Osteoblast (primary cell): ENCODE measurements at regions not wholly inside any gene's neighbourhood (a gene's known extent, or its start where the extent isn't known, plus 50 kb on each side); places are given as distances from the start of the nearest gene placed in this dataset.

Source experiments
- DNase-seq: peaks from one replicate; pipeline ENCODE4 v3.0.0; 2011; ENCODE audit warnings: low spot score, mixed read lengths; ENCODE audit not compliant: insufficient read length; ENCODE audit errors: missing footprints
- H2AFZ ChIP-seq: 2 replicates; pipeline ENCODE4 v1.6.0; 2011; ENCODE audit warnings: mild to moderate bottlenecking, low read length
- H3K27ac ChIP-seq: 2 replicates; pipeline ENCODE4 v1.5.1; 2011; ENCODE audit warnings: mild to moderate bottlenecking, low read depth, low read length, moderate library complexity
- H3K27me3 ChIP-seq: 2 replicates; pipeline ENCODE4 v1.6.0; 2012; ENCODE audit warnings: mild to moderate bottlenecking, control low read depth, inconsistent platforms, low read length, moderate library complexity; ENCODE audit not compliant: insufficient read depth
- H3K36me3 ChIP-seq: 2 replicates; pipeline ENCODE4 v1.5.1; 2011; ENCODE audit warnings: mild to moderate bottlenecking, low read length, control low read depth, moderate library complexity; ENCODE audit not compliant: insufficient read depth
- H3K4me1 ChIP-seq: 2 replicates; pipeline ENCODE4 v1.5.1; 2011; ENCODE audit warnings: mild to moderate bottlenecking, low read length, control low read depth, moderate library complexity; ENCODE audit not compliant: insufficient read depth
- H3K4me2 ChIP-seq: 2 replicates; pipeline ENCODE4 v1.6.0; 2011; ENCODE audit warnings: mild to moderate bottlenecking, low read length; ENCODE audit not compliant: insufficient read depth
- H3K4me3 ChIP-seq: fragments of 200-600 bp; sonication (generic); 3 replicates; pipeline ENCODE4 v1.5.1; 2012; ENCODE audit warnings: mild to moderate bottlenecking, low read length, inconsistent platforms; ENCODE audit not compliant: insufficient read depth
- H3K79me2 ChIP-seq: 2 replicates; pipeline ENCODE4 v1.6.0; 2012; ENCODE audit warnings: mild to moderate bottlenecking, low read length, control low read depth, inconsistent platforms; ENCODE audit not compliant: insufficient read depth
- H3K9me3 ChIP-seq: 2 replicates; pipeline ENCODE4 v1.5.1; 2011; ENCODE audit warnings: low read depth, low read length, control low read depth
- H4K20me1 ChIP-seq: 2 replicates; pipeline ENCODE4 v1.6.0; 2012; ENCODE audit warnings: mild to moderate bottlenecking, low read length, control low read depth; ENCODE audit not compliant: insufficient read depth
- TF ChIP-seq, protein P1 (sequence below): IDR thresholded peaks from 2 replicates; pipeline ENCODE4 v1.5.1; 2011; ENCODE audit warnings: mild to moderate bottlenecking, low read depth, low read length, moderate library complexity; ENCODE audit errors: extremely low read depth

DNA sequence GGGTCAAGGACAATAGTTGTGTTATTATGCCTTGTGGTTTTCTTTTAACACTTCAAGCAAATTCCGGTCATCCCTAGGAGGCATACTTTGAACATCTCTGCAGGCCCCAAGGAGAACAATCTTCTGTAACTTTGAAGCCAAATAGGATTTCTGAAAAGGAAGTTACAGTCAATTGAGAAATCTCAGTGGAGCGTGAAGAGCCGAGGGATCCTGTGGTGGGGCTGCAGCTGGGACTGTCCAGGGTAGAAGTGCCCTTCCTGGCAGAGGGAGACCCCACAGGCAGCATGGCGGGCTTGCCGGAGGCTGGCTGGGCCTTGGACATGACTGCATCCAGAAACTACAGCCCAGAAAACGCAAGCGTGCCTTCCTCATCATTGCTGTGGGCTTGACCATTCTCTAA is 179.7 kb downstream of the PTPN20 start:
- TF ChIP-seq, protein P1, sequence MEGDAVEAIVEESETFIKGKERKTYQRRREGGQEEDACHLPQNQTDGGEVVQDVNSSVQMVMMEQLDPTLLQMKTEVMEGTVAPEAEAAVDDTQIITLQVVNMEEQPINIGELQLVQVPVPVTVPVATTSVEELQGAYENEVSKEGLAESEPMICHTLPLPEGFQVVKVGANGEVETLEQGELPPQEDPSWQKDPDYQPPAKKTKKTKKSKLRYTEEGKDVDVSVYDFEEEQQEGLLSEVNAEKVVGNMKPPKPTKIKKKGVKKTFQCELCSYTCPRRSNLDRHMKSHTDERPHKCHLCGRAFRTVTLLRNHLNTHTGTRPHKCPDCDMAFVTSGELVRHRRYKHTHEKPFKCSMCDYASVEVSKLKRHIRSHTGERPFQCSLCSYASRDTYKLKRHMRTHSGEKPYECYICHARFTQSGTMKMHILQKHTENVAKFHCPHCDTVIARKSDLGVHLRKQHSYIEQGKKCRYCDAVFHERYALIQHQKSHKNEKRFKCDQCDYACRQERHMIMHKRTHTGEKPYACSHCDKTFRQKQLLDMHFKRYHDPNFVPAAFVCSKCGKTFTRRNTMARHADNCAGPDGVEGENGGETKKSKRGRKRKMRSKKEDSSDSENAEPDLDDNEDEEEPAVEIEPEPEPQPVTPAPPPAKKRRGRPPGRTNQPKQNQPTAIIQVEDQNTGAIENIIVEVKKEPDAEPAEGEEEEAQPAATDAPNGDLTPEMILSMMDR, result no peak
- H3K36me3 ChIP-seq, result no peaks in the 10 kb centered on the region
- DNase-seq, result peak; percentile 19
- no peak overlapping the region for H2AFZ ChIP-seq
- no peak overlapping the region for H3K27ac ChIP-seq
- no peaks in the 10 kb centered on the region for H3K27me3 ChIP-seq
- no peak overlapping the region for H3K4me3 ChIP-seq
- H3K4me2 ChIP-seq, result no peak overlapping the region
- H3K79me2 ChIP-seq, result no peaks in the 10 kb centered on the region
- H3K4me1 ChIP-seq, result no peaks in the 10 kb centered on the region
- no peaks in the 10 kb centered on the region for H4K20me1 ChIP-seq
- H3K9me3 ChIP-seq, result no peaks in the 10 kb centered on the region

DNA sequence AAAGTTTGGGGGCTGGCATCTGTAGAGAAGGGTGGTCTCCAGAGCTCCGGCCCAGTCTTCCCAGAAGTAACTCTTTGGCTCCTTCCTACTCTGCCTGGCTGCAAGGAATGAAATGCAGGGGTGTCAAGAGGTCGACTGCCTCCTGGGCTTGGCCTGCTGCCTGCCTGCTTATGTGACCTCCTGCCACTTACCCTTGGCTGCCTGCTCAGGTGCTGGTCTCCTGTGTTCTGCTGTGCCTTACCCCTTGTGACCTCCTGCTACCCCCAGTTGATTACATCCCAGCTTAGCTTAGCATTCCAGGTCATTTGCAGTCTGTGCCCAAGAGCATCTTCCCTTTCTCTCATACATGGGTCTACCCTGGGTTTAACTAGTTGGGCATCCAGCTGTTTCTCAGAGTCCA is 180.2 kb downstream of the PTPN20 start:
- H3K36me3 ChIP-seq, result no peaks in the 10 kb centered on the region
- H3K9me3 ChIP-seq, result no peaks in the 10 kb centered on the region
- no peak for DNase-seq
- no peaks in the 10 kb centered on the region for H4K20me1 ChIP-seq
- no peak overlapping the region for H2AFZ ChIP-seq
- H3K79me2 ChIP-seq, result no peaks in the 10 kb centered on the region
- no peaks in the 10 kb centered on the region for H3K27me3 ChIP-seq
- H3K4me2 ChIP-seq, result no peak overlapping the region
- TF ChIP-seq, protein P1, result no peak
- no peak overlapping the region for H3K27ac ChIP-seq
- H3K4me3 ChIP-seq, result no peak overlapping the region
- no peaks in the 10 kb centered on the region for H3K4me1 ChIP-seq

GRCh38 chr10:47092376-47092775 is 181.1 kb downstream of the PTPN20 start:
- H3K4me2 ChIP-seq, result no peak overlapping the region
- H3K27me3 ChIP-seq, result no peaks in the 10 kb centered on the region
- no peak for DNase-seq
- no peaks in the 10 kb centered on the region for H3K4me1 ChIP-seq
- no peak overlapping the region for H3K4me3 ChIP-seq
- no peak overlapping the region for H3K27ac ChIP-seq
- H4K20me1 ChIP-seq, result no peaks in the 10 kb centered on the region
- no peaks in the 10 kb centered on the region for H3K79me2 ChIP-seq
- no peaks in the 10 kb centered on the region for H3K9me3 ChIP-seq
- H3K36me3 ChIP-seq, result no peaks in the 10 kb centered on the region
- H2AFZ ChIP-seq, result no peak overlapping the region
- TF ChIP-seq, protein P1, result no peak

- TF ChIP-seq, protein P1, result no peak
- Histone ChIP-seq H3K4me2 (no peak overlapping the region), H3K27ac (no peak overlapping the region), H2AFZ (no peak overlapping the region), H3K27me3 (no peaks in the 10 kb centered on the region), H3K79me2 (no peaks in the 10 kb centered on the region), H3K4me1 (no peaks in the 10 kb centered on the region), H4K20me1 (no peaks in the 10 kb centered on the region), H3K9me3 (no peaks in the 10 kb centered on the region), H3K36me3 (no peaks in the 10 kb centered on the region), H3K4me3 (no peak overlapping the region)
- no peak for DNase-seq
Observed at GRCh38 chr10:47092831-47093230, 181.6 kb downstream of the PTPN20 start.
